ENCODE measurements at regions not wholly inside any gene's neighbourhood (a gene's known extent, or its start where the extent isn't known, plus 50 kb on each side); places are given as distances from the start of the nearest gene placed in this dataset. TPM values are rescaled to one million over a fixed set of nuclear protein-coding genes. Genes with fewer than 3 reads are reported as not detected.

DNA sequence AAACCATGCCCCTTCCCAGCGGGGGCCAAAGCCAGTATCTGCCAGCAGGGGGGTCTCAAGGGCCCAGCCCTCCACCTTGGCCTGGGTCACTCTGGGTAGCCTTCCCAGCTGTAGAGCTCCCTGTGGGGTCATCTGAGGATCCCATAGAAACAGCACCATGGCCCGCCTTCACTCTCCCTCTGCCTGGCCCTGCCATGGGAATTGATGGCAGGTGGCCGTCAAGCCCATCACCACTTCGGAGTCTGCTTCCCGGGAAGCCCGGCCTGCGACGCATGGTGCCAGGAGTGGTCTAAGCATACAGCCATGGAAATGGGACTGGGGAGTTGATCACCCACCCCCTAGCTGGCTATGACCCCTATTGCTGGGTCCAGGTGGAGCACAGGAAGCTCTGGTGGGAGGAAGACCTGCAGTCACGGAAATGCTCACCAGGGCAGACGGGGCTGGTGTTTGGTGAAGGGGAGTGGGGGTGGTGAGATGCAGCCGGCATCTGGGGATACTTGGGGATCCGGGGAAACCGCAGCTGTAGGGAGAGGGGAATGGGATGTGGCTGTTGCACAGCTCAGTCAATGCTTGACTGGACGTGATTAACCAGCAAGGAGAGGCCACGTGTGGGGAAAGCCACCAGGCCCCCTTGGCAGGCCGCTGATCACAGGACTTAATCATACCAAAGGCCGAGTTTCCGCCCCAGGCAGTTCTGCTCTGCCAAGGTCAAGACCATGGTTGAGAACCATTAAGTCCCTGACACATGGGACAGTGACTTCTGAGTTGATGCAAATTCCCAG, 52.2 kb upstream of the DIO3 start:
- H3K4me1 ChIP-seq (ENCODE audit: insufficient read depth, low read length): no peaks in the 10 kb centered on the region
- H3K4me2 ChIP-seq (ENCODE audit: insufficient read depth, low read length): no peak overlapping the region
- H2AFZ ChIP-seq (ENCODE audit: low read length): no peak overlapping the region
- H3K36me3 ChIP-seq (ENCODE audit: insufficient read depth, low read length): no peaks in the 10 kb centered on the region
- TF ChIP-seq, protein P1, sequence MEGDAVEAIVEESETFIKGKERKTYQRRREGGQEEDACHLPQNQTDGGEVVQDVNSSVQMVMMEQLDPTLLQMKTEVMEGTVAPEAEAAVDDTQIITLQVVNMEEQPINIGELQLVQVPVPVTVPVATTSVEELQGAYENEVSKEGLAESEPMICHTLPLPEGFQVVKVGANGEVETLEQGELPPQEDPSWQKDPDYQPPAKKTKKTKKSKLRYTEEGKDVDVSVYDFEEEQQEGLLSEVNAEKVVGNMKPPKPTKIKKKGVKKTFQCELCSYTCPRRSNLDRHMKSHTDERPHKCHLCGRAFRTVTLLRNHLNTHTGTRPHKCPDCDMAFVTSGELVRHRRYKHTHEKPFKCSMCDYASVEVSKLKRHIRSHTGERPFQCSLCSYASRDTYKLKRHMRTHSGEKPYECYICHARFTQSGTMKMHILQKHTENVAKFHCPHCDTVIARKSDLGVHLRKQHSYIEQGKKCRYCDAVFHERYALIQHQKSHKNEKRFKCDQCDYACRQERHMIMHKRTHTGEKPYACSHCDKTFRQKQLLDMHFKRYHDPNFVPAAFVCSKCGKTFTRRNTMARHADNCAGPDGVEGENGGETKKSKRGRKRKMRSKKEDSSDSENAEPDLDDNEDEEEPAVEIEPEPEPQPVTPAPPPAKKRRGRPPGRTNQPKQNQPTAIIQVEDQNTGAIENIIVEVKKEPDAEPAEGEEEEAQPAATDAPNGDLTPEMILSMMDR (IDR thresholded peaks at IDR 0.05; ENCODE audit: extremely low read depth, low read depth, low read length): no peak
- no peaks in the 10 kb centered on the region for H3K79me2 ChIP-seq (ENCODE audit: insufficient read depth, low read length)
- H3K27me3 ChIP-seq (ENCODE audit: insufficient read depth, low read length): no peaks in the 10 kb centered on the region
- no peak overlapping the region for H3K4me3 ChIP-seq (ENCODE audit: insufficient read depth, low read length)
- DNase-seq (ENCODE audit: insufficient read length, low spot score, missing footprints): peak; percentile 74
- H3K27ac ChIP-seq (ENCODE audit: low read depth, low read length): no peak overlapping the region
- no peaks in the 10 kb centered on the region for H3K9me3 ChIP-seq (ENCODE audit: low read depth, low read length)
- no peaks in the 10 kb centered on the region for H4K20me1 ChIP-seq (ENCODE audit: insufficient read depth, low read length)

DNA sequence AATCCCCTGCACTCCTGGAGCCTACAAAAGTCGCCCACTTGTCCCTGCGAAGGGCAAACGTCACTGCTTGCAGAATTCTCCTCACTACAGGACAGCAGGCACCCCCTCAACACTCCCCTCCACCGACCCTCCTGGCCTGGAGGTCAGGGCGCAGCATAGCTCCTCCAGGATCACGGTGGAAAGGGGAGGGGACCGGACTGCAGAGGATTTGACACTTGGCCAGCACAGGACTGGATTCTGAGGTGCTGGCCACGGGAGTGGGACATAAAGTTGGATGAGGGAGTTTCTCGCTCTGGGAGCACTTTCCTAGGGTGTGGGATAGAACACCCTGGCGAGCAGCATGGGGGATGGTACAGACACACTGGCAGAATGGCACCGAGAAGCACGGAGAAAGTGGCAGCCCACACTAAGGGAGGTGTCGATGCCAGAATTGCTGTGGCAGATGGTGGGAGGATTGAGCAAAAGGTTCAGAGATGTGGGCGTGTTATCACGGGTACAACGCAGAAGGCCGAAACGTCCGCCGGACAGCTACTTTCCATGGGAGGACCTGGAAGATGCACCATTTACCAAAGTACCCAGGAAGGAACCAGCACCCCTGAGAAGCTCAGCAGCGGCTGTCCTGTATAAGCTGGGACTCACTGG, 51.4 kb upstream of the DIO3 start:
- Histone ChIP-seq H4K20me1 (ENCODE audit: insufficient read depth, low read length) (no peaks in the 10 kb centered on the region), H3K4me3 (ENCODE audit: insufficient read depth, low read length) (no peak overlapping the region), H3K4me1 (ENCODE audit: insufficient read depth, low read length) (no peaks in the 10 kb centered on the region), H3K79me2 (ENCODE audit: insufficient read depth, low read length) (no peaks in the 10 kb centered on the region), H3K27ac (ENCODE audit: low read depth, low read length) (no peak overlapping the region), H3K9me3 (ENCODE audit: low read depth, low read length) (no peaks in the 10 kb centered on the region), H3K36me3 (ENCODE audit: insufficient read depth, low read length) (no peaks in the 10 kb centered on the region), H3K27me3 (ENCODE audit: insufficient read depth, low read length) (no peaks in the 10 kb centered on the region), H2AFZ (ENCODE audit: low read length) (no peak overlapping the region), H3K4me2 (ENCODE audit: insufficient read depth, low read length) (no peak overlapping the region)
- TF ChIP-seq, protein P1 (IDR thresholded peaks at IDR 0.05; ENCODE audit: extremely low read depth, low read depth, low read length): no peak
- peak; percentile 81 for DNase-seq (ENCODE audit: insufficient read length, low spot score, missing footprints)

DNA sequence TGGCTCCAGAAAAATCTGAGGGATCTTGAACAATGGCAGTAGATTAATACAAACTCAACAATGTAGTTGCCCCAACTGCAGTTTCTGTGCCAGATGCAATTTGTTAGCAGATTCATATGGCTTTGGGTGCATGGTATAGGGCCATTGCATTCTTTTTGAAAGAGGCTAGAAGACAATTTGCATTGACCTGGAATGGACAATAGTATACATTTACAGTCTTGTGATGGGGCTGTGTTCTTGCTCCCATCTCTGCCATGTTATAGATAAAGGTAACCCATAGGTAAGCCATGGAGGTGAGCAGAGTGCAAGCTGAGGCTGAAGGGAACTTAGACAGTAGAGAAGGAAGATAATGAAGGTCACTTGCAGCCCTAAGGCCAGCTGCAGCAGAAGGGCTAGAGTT, 50.1 kb upstream of the DIO3 start:
- H3K4me3 ChIP-seq (ENCODE audit: insufficient read depth, low read length): no peak overlapping the region
- no peak overlapping the region for H2AFZ ChIP-seq (ENCODE audit: low read length)
- no peaks in the 10 kb centered on the region for H4K20me1 ChIP-seq (ENCODE audit: insufficient read depth, low read length)
- H3K79me2 ChIP-seq (ENCODE audit: insufficient read depth, low read length): no peaks in the 10 kb centered on the region
- no peak overlapping the region for H3K4me2 ChIP-seq (ENCODE audit: insufficient read depth, low read length)
- no peaks in the 10 kb centered on the region for H3K9me3 ChIP-seq (ENCODE audit: low read depth, low read length)
- H3K4me1 ChIP-seq (ENCODE audit: insufficient read depth, low read length): no peaks in the 10 kb centered on the region
- H3K27me3 ChIP-seq (ENCODE audit: insufficient read depth, low read length): no peaks in the 10 kb centered on the region
- no peaks in the 10 kb centered on the region for H3K36me3 ChIP-seq (ENCODE audit: insufficient read depth, low read length)
- no peak overlapping the region for H3K27ac ChIP-seq (ENCODE audit: low read depth, low read length)
- peak; percentile 72 for DNase-seq (ENCODE audit: insufficient read length, low spot score, missing footprints)
- TF ChIP-seq, protein P1 (IDR thresholded peaks at IDR 0.05; ENCODE audit: extremely low read depth, low read depth, low read length): no peak

Small RNAs in the stretch of these regions (small RNA-seq; reads per million reads assigned to genes)
- gene MIR1185-1 (31.0 reads per million, percentile 95 among the genes with 10 or more reads in this experiment), gene MIR1185-2 (7.7 reads per million, percentile 90 among the genes with 10 or more reads in this experiment), gene MIR1193 (not detected), gene MIR1197 (0.30 reads per million), gene MIR134 (234 reads per million, percentile 98 among the genes with 10 or more reads in this experiment), gene MIR154 (469 reads per million, percentile 98 among the genes with 10 or more reads in this experiment), gene MIR299 (19.1 reads per million, percentile 94 among the genes with 10 or more reads in this experiment), gene MIR300 (not detected), gene MIR323A (111 reads per million, percentile 97 among the genes with 10 or more reads in this experiment), gene MIR323B (29.8 reads per million, percentile 95 among the genes with 10 or more reads in this experiment), gene MIR329-1 (not detected), gene MIR329-2 (not detected), gene MIR369 (426 reads per million, percentile 98 among the genes with 10 or more reads in this experiment), gene MIR377 (12.9 reads per million, percentile 93 among the genes with 10 or more reads in this experiment), gene MIR379 (181 reads per million, percentile 98 among the genes with 10 or more reads in this experiment), gene MIR380 (39.4 reads per million, percentile 96 among the genes with 10 or more reads in this experiment), gene MIR381 (312 reads per million, percentile 98 among the genes with 10 or more reads in this experiment), gene MIR409 (650 reads per million, percentile 99 among the genes with 10 or more reads in this experiment), gene MIR411 (3,208 reads per million, percentile 99 among the genes with 10 or more reads in this experiment), gene MIR412 (10.8 reads per million, percentile 92 among the genes with 10 or more reads in this experiment), gene MIR485 (21.1 reads per million, percentile 94 among the genes with 10 or more reads in this experiment), gene MIR487A (127 reads per million, percentile 97 among the genes with 10 or more reads in this experiment), gene MIR487B (102 reads per million, percentile 97 among the genes with 10 or more reads in this experiment), gene MIR494 (526 reads per million, percentile 98 among the genes with 10 or more reads in this experiment), gene MIR495 (17.6 reads per million, percentile 94 among the genes with 10 or more reads in this experiment), gene MIR496 (22.0 reads per million, percentile 95 among the genes with 10 or more reads in this experiment), gene MIR539 (2.8 reads per million, percentile 76 among the genes with 10 or more reads in this experiment), gene MIR541 (0.89 reads per million, percentile 20 among the genes with 10 or more reads in this experiment), gene MIR543 (162 reads per million, percentile 97 among the genes with 10 or more reads in this experiment), gene MIR544A (not detected), gene MIR654 (134 reads per million, percentile 97 among the genes with 10 or more reads in this experiment), gene MIR655 (7.3 reads per million, percentile 90 among the genes with 10 or more reads in this experiment), gene MIR656 (7.4 reads per million, percentile 90 among the genes with 10 or more reads in this experiment), gene MIR668 (2.8 reads per million, percentile 76 among the genes with 10 or more reads in this experiment), gene MIR758 (24.2 reads per million, percentile 95 among the genes with 10 or more reads in this experiment), gene MIR889 (1,117 reads per million, percentile 99 among the genes with 10 or more reads in this experiment), gene RF00012 (not detected), gene RF00181 (not detected), gene SNORD114-10 (40.2 reads per million, percentile 96 among the genes with 10 or more reads in this experiment), gene SNORD114-11 (372 reads per million, percentile 98 among the genes with 10 or more reads in this experiment), gene SNORD114-12 (221 reads per million, percentile 98 among the genes with 10 or more reads in this experiment), gene SNORD114-13 (47.9 reads per million, percentile 96 among the genes with 10 or more reads in this experiment), gene SNORD114-14 (71.7 reads per million, percentile 97 among the genes with 10 or more reads in this experiment), gene SNORD114-15 (346 reads per million, percentile 98 among the genes with 10 or more reads in this experiment), gene SNORD114-16 (not detected), gene SNORD114-17 (2,173 reads per million, percentile 99 among the genes with 10 or more reads in this experiment), gene SNORD114-18 (0.37 reads per million), gene SNORD114-19 (not detected), gene SNORD114-20 (952 reads per million, percentile 99 among the genes with 10 or more reads in this experiment), gene SNORD114-21 (860 reads per million, percentile 99 among the genes with 10 or more reads in this experiment), gene SNORD114-22 (7,530 reads per million, percentile 100 among the genes with 10 or more reads in this experiment), gene SNORD114-23 (919 reads per million, percentile 99 among the genes with 10 or more reads in this experiment), gene SNORD114-24 (175 reads per million, percentile 98 among the genes with 10 or more reads in this experiment), gene SNORD114-25 (792 reads per million, percentile 99 among the genes with 10 or more reads in this experiment), gene SNORD114-26 (not detected), gene SNORD114-27 (not detected), gene SNORD114-28 (94.5 reads per million, percentile 97 among the genes with 10 or more reads in this experiment), gene SNORD114-29 (1.8 reads per million, percentile 60 among the genes with 10 or more reads in this experiment), gene SNORD114-30 (not detected), gene SNORD114-31 (not detected), gene SNORD114-5 (4.6 reads per million, percentile 86 among the genes with 10 or more reads in this experiment), gene SNORD114-6 (not detected), gene SNORD114-7 (not detected), gene SNORD114-9 (2,493 reads per million, percentile 99 among the genes with 10 or more reads in this experiment)
